Osteocyte (in vitro differentiated cells): ENCODE measurements at regions not wholly inside any gene's neighbourhood (a gene's known extent, or its start where the extent isn't known, plus 50 kb on each side); places are given as distances from the start of the nearest gene placed in this dataset.
A peak's percentile ranks its signal among the peaks of the same experiment; 100 is the strongest.

Experiments used
- DNase-seq: peaks from one replicate; pipeline ENCODE4 v3.0.0; 2021; ENCODE audit warnings: mixed read lengths; ENCODE audit not compliant: unreplicated experiment; ENCODE audit errors: extremely low spot score
- H3K27ac Mint-ChIP-seq: one replicate; pipeline ENCODE4 v1.8.0; 2021; ENCODE audit warnings: mild to moderate bottlenecking, mixed read lengths; ENCODE audit not compliant: unreplicated experiment
- H3K27me3 Mint-ChIP-seq: one replicate; pipeline ENCODE4 v1.8.0; 2021; ENCODE audit warnings: mixed read lengths; ENCODE audit not compliant: unreplicated experiment
- H3K36me3 Mint-ChIP-seq: one replicate; pipeline ENCODE4 v1.8.0; 2021; ENCODE audit warnings: mixed read lengths; ENCODE audit not compliant: unreplicated experiment
- H3K4me1 Mint-ChIP-seq: one replicate; pipeline ENCODE4 v1.8.0; 2021; ENCODE audit warnings: mixed read lengths; ENCODE audit not compliant: unreplicated experiment
- H3K4me3 Mint-ChIP-seq: one replicate; pipeline ENCODE4 v1.8.0; 2021; ENCODE audit warnings: mild to moderate bottlenecking, moderate library complexity, mixed read lengths; ENCODE audit not compliant: unreplicated experiment
- H3K9me3 Mint-ChIP-seq: one replicate; pipeline ENCODE4 v1.8.0; 2021; ENCODE audit warnings: mixed read lengths; ENCODE audit not compliant: unreplicated experiment
- TF ChIP-seq, protein P1 (sequence below): fragments of 200-600 bp; sonication (generic); IDR thresholded peaks from 2 replicates; pipeline ENCODE4 v1.5.0; 2021; ENCODE audit warnings: antibody characterized with exemption, mild to moderate bottlenecking, moderate library complexity

DNA sequence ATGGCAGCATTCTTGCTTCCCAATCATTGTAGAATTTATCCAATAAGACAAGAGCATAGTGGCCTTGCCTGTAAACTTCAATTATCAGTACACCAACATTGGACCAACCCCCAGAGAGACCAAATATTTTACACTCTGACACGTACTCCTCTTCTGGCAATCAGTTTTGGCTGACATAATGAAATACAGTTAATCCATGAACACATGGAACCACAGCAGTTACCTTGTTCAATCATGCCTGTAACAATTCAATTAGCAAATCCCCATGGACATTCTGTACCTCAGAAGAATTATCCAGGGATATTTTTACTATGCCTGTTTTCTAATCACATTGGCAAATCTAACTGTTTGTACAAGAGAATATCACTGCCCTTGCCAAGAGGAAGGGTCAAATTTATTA, 2162.0 kb downstream of the MRPL39 start:
- Mint-ChIP-seq H3K4me3 (no peak overlapping the region), H3K4me1 (no peaks in the 10 kb centered on the region)
- no peak for DNase-seq

DNA sequence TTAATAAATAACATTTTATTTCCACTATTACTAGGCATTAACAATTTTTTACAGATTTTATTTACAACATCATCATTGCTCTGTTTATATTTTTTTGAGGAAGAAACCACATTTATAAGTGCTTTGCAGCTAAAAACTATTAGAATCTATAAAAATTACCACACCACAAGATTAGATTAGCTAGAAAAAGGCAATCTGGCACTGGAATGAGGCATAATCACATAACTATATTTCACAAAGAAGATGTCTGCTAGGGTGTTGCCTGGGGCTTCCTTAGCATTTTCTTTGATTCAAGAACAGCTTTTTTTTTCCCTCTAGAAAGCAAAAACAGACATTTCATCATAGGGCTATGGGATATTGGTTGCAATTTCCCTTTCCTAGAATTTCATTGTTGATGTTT, 2169.2 kb downstream of the MRPL39 start:
- Mint-ChIP-seq H3K27me3 (no peaks in the 10 kb centered on the region), H3K27ac (no peak overlapping the region), H3K4me3 (no peak overlapping the region), H3K9me3 (peaks cover 18% of the 10 kb centered on the region), H3K4me1 (no peaks in the 10 kb centered on the region), H3K36me3 (no peaks in the 10 kb centered on the region)
- no peak for DNase-seq
- TF ChIP-seq, protein P1, sequence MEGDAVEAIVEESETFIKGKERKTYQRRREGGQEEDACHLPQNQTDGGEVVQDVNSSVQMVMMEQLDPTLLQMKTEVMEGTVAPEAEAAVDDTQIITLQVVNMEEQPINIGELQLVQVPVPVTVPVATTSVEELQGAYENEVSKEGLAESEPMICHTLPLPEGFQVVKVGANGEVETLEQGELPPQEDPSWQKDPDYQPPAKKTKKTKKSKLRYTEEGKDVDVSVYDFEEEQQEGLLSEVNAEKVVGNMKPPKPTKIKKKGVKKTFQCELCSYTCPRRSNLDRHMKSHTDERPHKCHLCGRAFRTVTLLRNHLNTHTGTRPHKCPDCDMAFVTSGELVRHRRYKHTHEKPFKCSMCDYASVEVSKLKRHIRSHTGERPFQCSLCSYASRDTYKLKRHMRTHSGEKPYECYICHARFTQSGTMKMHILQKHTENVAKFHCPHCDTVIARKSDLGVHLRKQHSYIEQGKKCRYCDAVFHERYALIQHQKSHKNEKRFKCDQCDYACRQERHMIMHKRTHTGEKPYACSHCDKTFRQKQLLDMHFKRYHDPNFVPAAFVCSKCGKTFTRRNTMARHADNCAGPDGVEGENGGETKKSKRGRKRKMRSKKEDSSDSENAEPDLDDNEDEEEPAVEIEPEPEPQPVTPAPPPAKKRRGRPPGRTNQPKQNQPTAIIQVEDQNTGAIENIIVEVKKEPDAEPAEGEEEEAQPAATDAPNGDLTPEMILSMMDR = no peak

More for the DNA sequence above, 2162.0 kb downstream of the MRPL39 start:
- H3K9me3 Mint-ChIP-seq = peaks cover 12% of the 10 kb centered on the region
- no peak overlapping the region for H3K27ac Mint-ChIP-seq
- no peaks in the 10 kb centered on the region for H3K27me3 Mint-ChIP-seq
- no peaks in the 10 kb centered on the region for H3K36me3 Mint-ChIP-seq
- TF ChIP-seq, protein P1 = no peak

DNA sequence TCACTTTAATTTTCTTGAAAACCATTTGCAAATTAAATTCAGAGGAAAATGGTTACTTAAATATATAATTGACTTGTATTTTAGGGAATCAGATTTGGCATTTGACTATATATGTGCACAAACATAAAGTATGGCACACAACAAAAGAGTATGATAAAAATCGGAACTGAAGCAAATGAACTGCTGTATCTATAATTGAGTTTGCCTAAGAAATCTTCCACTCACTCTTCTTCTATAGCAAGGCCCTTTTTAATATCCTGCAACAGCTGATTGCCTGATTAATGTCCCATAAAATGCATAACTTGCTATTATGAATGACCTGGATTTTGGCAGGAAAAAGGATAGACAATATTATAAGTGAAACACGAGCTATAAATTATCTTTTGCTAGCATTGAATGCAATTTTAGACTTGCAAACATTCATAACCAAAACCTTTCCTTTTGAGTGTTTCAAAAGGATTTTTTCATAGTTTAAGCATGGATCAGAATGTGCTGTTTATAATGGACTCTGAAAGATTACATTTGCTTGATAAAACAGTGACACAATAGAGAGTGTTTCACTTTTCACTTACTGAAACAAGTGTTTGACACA, 2204.3 kb downstream of the MRPL39 start:
- TF ChIP-seq, protein P1 = no peak
- H3K27ac Mint-ChIP-seq = no peak overlapping the region
- no peak for DNase-seq
- no peaks in the 10 kb centered on the region for H3K36me3 Mint-ChIP-seq
- H3K4me3 Mint-ChIP-seq = no peak overlapping the region
- no peaks in the 10 kb centered on the region for H3K4me1 Mint-ChIP-seq
- no peaks in the 10 kb centered on the region for H3K9me3 Mint-ChIP-seq
- no peaks in the 10 kb centered on the region for H3K27me3 Mint-ChIP-seq

DNA sequence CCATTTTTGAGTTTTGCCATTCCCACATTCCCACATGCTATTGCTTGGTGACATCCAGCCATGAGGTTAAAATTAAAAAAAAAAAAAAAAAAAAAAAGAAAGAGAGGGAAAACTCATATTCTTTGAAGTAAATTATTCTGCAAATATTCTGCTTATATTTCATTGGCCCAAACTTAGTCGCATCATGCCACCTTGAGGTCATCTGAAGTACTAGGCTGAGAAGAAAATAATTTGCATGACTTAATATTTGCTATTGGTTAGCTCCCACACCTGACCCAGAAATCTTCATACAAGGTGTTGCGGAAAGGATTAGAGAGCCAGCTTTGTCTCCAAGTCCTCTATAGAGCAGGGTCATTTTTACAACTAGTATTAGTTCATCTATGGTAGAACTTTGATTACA, 2206.0 kb downstream of the MRPL39 start:
- H3K4me1 Mint-ChIP-seq = no peaks in the 10 kb centered on the region
- H3K36me3 Mint-ChIP-seq = no peaks in the 10 kb centered on the region
- TF ChIP-seq, protein P1 = peak; percentile 47
- H3K9me3 Mint-ChIP-seq = no peaks in the 10 kb centered on the region
- no peak for DNase-seq
- H3K27me3 Mint-ChIP-seq = no peaks in the 10 kb centered on the region
- H3K27ac Mint-ChIP-seq = no peak overlapping the region
- no peak overlapping the region for H3K4me3 Mint-ChIP-seq

DNA sequence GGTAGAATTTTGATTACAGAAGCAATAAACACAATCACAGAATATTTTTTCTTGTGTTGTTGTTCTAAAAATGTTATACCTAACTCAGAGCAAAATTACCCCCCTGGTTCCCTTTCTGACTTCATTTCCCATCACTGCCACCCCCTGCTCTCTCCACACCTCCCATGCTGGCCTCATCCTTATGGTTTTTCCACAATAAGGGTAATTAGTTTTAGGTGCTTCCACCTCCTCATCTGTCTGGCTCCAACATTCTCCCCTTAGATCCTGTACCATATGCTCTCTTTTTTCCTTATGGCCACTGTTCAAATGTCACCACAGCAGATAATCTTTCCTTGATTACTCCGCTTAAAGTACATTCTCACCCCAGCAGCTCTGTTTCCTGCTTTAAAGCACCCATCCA, 2208.6 kb downstream of the MRPL39 start:
- TF ChIP-seq, protein P1 = no peak
- Mint-ChIP-seq H3K4me3 (no peak overlapping the region), H3K36me3 (no peaks in the 10 kb centered on the region), H3K27ac (no peak overlapping the region), H3K4me1 (no peaks in the 10 kb centered on the region), H3K9me3 (no peaks in the 10 kb centered on the region), H3K27me3 (no peaks in the 10 kb centered on the region)
- no peak for DNase-seq
